Adrenal gland (tissue), 5 donors: ENCODE measurements at regions not wholly inside any gene's neighbourhood (a gene's known extent, or its start where the extent isn't known, plus 50 kb on each side); places are given as distances from the start of the nearest gene placed in this dataset.

Experiments used
- CTCF ChIP-seq, 6 experiments: fragments of 450-650 bp in 4 of 6; fragments of 200-600 bp in 2 of 6; sonication (generic) in 1 of 6; IDR thresholded peaks; 1 replicate in 5 of 6; 2 replicates in 1 of 6; pipeline versions ENCODE4 v1.5.1 to v1.8.0; 2016 to 2021; ENCODE audit warnings: antibody characterized with exemption in 6 of 6, mild to moderate bottlenecking in 2 of 6, moderate library complexity in 1 of 6
- POLR2A ChIP-seq, 2 donors: fragments of 450-650 bp; IDR thresholded peaks; one replicate each; pipeline ENCODE4 v1.6.1; 2017; ENCODE audit warnings: antibody characterized with exemption in 2 of 2, mild to moderate bottlenecking in 2 of 2, moderate library complexity in 1 of 2
- donor health status: DM: no; HTN: no; CAD: no.

DNA sequence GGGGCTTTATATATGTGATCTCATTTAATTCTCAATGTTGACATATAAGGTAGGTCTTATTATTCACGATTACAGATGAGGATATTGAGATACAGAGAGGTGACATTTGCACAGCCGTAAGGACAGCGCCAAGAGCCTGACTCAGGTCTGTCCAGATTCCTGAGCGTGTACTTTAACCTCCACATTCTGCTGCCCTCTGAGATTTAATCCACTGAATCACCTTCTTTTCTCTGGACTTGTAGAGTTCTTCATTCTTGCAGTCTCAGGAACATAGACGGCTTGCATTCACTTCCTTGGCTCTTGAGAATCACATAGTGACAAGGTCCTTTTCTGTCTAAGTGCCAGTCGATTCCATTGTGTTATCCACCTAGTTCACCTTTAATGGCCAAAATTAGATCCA, 141.0 kb upstream of the ARHGAP5 start:
- TF ChIP-seq POLR2A (IDR thresholded peaks at IDR 0.05) (no peak), CTCF (IDR thresholded peaks at IDR 0.05) (no peak)
